GM23338 (cell line): ENCODE measurements at regions not wholly inside any gene's neighbourhood (a gene's known extent, or its start where the extent isn't known, plus 50 kb on each side); places are given as distances from the start of the nearest gene placed in this dataset.

Source experiments
- ATAC-seq: fragments of 200-7000 bp; cut with Tn5 transposase; 3 replicates; pipeline ENCODE4 v1.9.1; 2020
- DNase-seq: peaks from one replicate; pipeline ENCODE4 v3.0.0-alpha.2; 2015; ENCODE audit warnings: low spot score
- H2AFZ ChIP-seq: fragments of 200-600 bp; sonication (generic); 2 replicates; pipeline ENCODE4 v1.8.0; 2016; ENCODE audit warnings: antibody characterized with exemption, mild to moderate bottlenecking, moderate library complexity
- H3F3A ChIP-seq: fragments of 200-600 bp; sonication (generic); replicated peaks from 2 replicates; pipeline ENCODE4 v1.8.0; 2017; ENCODE audit warnings: antibody characterized with exemption, mixed run types, low read depth
- H3K27ac ChIP-seq: fragments of 200-600 bp; sonication (generic); 2 replicates; pipeline ENCODE4 v1.6.1; 2016; ENCODE audit warnings: low read depth
- H3K27me3 ChIP-seq: fragments of 200-600 bp; sonication (generic); 2 replicates; pipeline ENCODE4 v1.8.0; 2016; ENCODE audit warnings: mild to moderate bottlenecking, mixed run types, moderate library complexity; ENCODE audit not compliant: insufficient read depth
- H3K36me3 ChIP-seq: fragments of 200-600 bp; sonication (generic); 2 replicates; pipeline ENCODE4 v1.8.0; 2016; ENCODE audit warnings: mild to moderate bottlenecking; ENCODE audit not compliant: insufficient read depth
- H3K4me1 ChIP-seq: fragments of 200-600 bp; sonication (generic); 2 replicates; pipeline ENCODE4 v1.8.0; 2016; ENCODE audit warnings: mild to moderate bottlenecking, moderate library complexity; ENCODE audit not compliant: insufficient read depth
- H3K4me2 ChIP-seq: fragments of 200-600 bp; sonication (generic); 2 replicates; pipeline ENCODE4 v1.7.1; 2017; ENCODE audit warnings: mixed run types
- H3K4me3 ChIP-seq: fragments of 200-600 bp; sonication (generic); 2 replicates; pipeline ENCODE4 v1.6.1; 2016; ENCODE audit warnings: mixed run types
- H3K79me2 ChIP-seq: fragments of 200-600 bp; sonication (generic); replicated peaks from 2 replicates; pipeline ENCODE4 v1.8.0; 2017; ENCODE audit warnings: mild to moderate bottlenecking; ENCODE audit not compliant: insufficient read depth
- H3K9me2 ChIP-seq: fragments of 200-600 bp; sonication (generic); 2 replicates; pipeline ENCODE4 v1.8.0; 2017; ENCODE audit not compliant: insufficient read depth
- H4K20me1 ChIP-seq: fragments of 200-600 bp; sonication (generic); replicated peaks from 2 replicates; pipeline ENCODE4 v1.8.0; 2017; ENCODE audit warnings: mild to moderate bottlenecking; ENCODE audit not compliant: insufficient read depth
- H3K27ac Mint-ChIP-seq: 2 replicates; pipeline ENCODE4 v1.8.0; 2020; ENCODE audit warnings: inconsistent platforms, mild to moderate bottlenecking, moderate library complexity, mixed read lengths
- H3K27me3 Mint-ChIP-seq: 3 replicates; pipeline ENCODE4 v1.8.0; 2022; ENCODE audit warnings: low read depth, mild to moderate bottlenecking, moderate library complexity, mixed read lengths, inconsistent platforms; ENCODE audit not compliant: insufficient read depth, poor library complexity
- H3K36me3 Mint-ChIP-seq: 3 replicates; pipeline ENCODE4 v1.8.0; 2021; ENCODE audit warnings: low read depth, mild to moderate bottlenecking, inconsistent platforms, moderate library complexity, mixed read lengths
- H3K4me1 Mint-ChIP-seq: 3 replicates; pipeline ENCODE4 v1.8.0; 2020; ENCODE audit warnings: mild to moderate bottlenecking, inconsistent platforms, mixed read lengths
- H3K4me3 Mint-ChIP-seq: 3 replicates; pipeline ENCODE4 v1.8.0; 2021; ENCODE audit warnings: moderate library complexity, mild to moderate bottlenecking, inconsistent platforms, mixed read lengths
- H3K9me3 Mint-ChIP-seq: 3 replicates; pipeline ENCODE4 v1.8.0; 2020; ENCODE audit warnings: moderate library complexity, mild to moderate bottlenecking, inconsistent platforms, mixed read lengths
- CTCF ChIP-seq, 2 experiments: fragments of 200-600 bp in 1 of 2; sonication (generic) in 1 of 2; conservative IDR thresholded peaks; 2 replicates each; pipeline versions ENCODE4 v1.5.1 to v1.6.1; 2016 to 2017; ENCODE audit warnings: antibody characterized with exemption in 2 of 2, low read depth in 2 of 2, mild to moderate bottlenecking in 2 of 2, moderate library complexity in 1 of 2
- EZH2 ChIP-seq: fragments of 200-600 bp; sonication (generic); IDR thresholded peaks from one replicate; pipeline ENCODE4 v1.8.0; 2017; ENCODE audit warnings: antibody characterized with exemption, mild to moderate bottlenecking, low read depth; ENCODE audit not compliant: unreplicated experiment
- JUNB ChIP-seq: IDR thresholded peaks from one replicate; pipeline ENCODE4 v1.6.1; 2016; ENCODE audit warnings: antibody characterized with exemption; ENCODE audit not compliant: unreplicated experiment
- NANOG ChIP-seq: IDR thresholded peaks from 2 replicates; pipeline ENCODE4 v1.6.1; 2016; ENCODE audit warnings: antibody characterized with exemption, borderline replicate concordance
- POLR2AphosphoS5 ChIP-seq: IDR thresholded peaks from 2 replicates; pipeline ENCODE4 v1.6.1; 2016; ENCODE audit warnings: antibody characterized with exemption, low read depth
- REST ChIP-seq: IDR thresholded peaks from one replicate; pipeline ENCODE4 v1.6.1; 2018; ENCODE audit warnings: antibody characterized with exemption; ENCODE audit not compliant: unreplicated experiment
- STAT1 ChIP-seq: IDR thresholded peaks from one replicate; pipeline ENCODE4 v1.6.1; 2016; ENCODE audit warnings: antibody characterized with exemption; ENCODE audit not compliant: unreplicated experiment
- ZNF114 ChIP-seq: fragments of 250-450 bp; sonication (Bioruptor Pico); IDR thresholded peaks from 2 replicates; pipeline ENCODE4 v1.5.0; 2020; ENCODE audit warnings: mild to moderate bottlenecking, moderate library complexity
- ZNF331 ChIP-seq: fragments of 250-450 bp; sonication (Bioruptor Pico); IDR thresholded peaks from 2 replicates; pipeline ENCODE4 v1.5.0; 2020; ENCODE audit warnings: low read depth, mild to moderate bottlenecking, moderate library complexity
- ZNF462 ChIP-seq: fragments of 250-450 bp; sonication (Bioruptor Pico); IDR thresholded peaks from 2 replicates; pipeline ENCODE4 v1.5.0; 2020; ENCODE audit warnings: mild to moderate bottlenecking, moderate library complexity

GRCh38 chr2:23123686-23124085 lies 261.3 kb upstream of the KLHL29 start (continued):
- no peak for TF ChIP-seq ZNF462 (CRISPR knock-in tag)
- TF ChIP-seq NANOG, result no peak
- TF ChIP-seq EZH2, result no peak
- TF ChIP-seq STAT1, result no peak
- TF ChIP-seq CTCF (conservative IDR thresholded peaks at IDR 0.05; ENCODE audit: low read depth in 2 of 2), result no peak

GRCh38 chr2:23124214-23124750 lies 260.7 kb upstream of the KLHL29 start:
- Mint-ChIP-seq H3K27ac (no peak overlapping the region), H3K9me3 (peaks cover 14% of the 10 kb centered on the region), H3K36me3 (peaks cover 5% of the 10 kb centered on the region; the same call in 2 of the 3 replicates), H3K4me1 (peaks cover 3% of the 10 kb centered on the region; the same call in 1 of the 3 replicates), H3K4me3 (no peak overlapping the region), H3K27me3 (no peaks in the 10 kb centered on the region)
- Histone ChIP-seq H3K4me3 (no peak overlapping the region), H3K79me2 (no peaks in the 10 kb centered on the region), H4K20me1 (no peaks in the 10 kb centered on the region), H3K27me3 (no peaks in the 10 kb centered on the region), H3K9me2 (0 out of 2 replicates have a peak, but pooled peaks cover 8% of the 10 kb centered on the region), H3K27ac (no peak overlapping the region), H3K36me3 (no peaks in the 10 kb centered on the region), H3K4me1 (no peaks in the 10 kb centered on the region), H3K4me2 (no peak overlapping the region), H2AFZ (no peak overlapping the region), H3F3A (no peaks in the 10 kb centered on the region)
- ATAC-seq (no peak), DNase-seq (no peak)
- TF ChIP-seq POLR2AphosphoS5, result no peak
- no peak for TF ChIP-seq ZNF331 (CRISPR knock-in tag)
- TF ChIP-seq EZH2, result no peak
- TF ChIP-seq REST, result no peak
- TF ChIP-seq CTCF (conservative IDR thresholded peaks at IDR 0.05; ENCODE audit: low read depth in 2 of 2), result no peak
- no peak for TF ChIP-seq ZNF114
- no peak for TF ChIP-seq JUNB
